ENCODE measurements at regions not wholly inside any gene's neighbourhood (a gene's known extent, or its start where the extent isn't known, plus 50 kb on each side); places are given as distances from the start of the nearest gene placed in this dataset.
A peak's percentile ranks its signal among the peaks of the same experiment; 100 is the strongest.

- TF ChIP-seq CTCF (IDR thresholded peaks at IDR 0.05) (no peak), EP300 (IDR thresholded peaks at IDR 0.05) (peak in 1 of 2 donors; percentile 57)
Observed at GRCh38 chr5:34598177-34598794, 57.8 kb upstream of the RAI14 start.

Data from tibial nerve (tissue), 4 donors.